Fibroblast of mammary gland (primary cell): ENCODE measurements at regions not wholly inside any gene's neighbourhood (a gene's known extent, or its start where the extent isn't known, plus 50 kb on each side); places are given as distances from the start of the nearest gene placed in this dataset.

Experiments used
- DNase-seq: peaks from one replicate; pipeline ENCODE4 v3.0.0-alpha.2; 2010; ENCODE audit warnings: low read depth
- H3K4me3 ChIP-seq: 2 replicates; pipeline ENCODE4 v1.5.1; 2011; ENCODE audit warnings: low read depth, mild to moderate bottlenecking, low read length, moderate library complexity; ENCODE audit not compliant: control insufficient read depth
- CTCF ChIP-seq: conservative IDR thresholded peaks from 2 replicates; pipeline ENCODE4 v1.5.1; 2011; ENCODE audit warnings: low read depth, low read length, inconsistent platforms; ENCODE audit not compliant: control insufficient read depth, insufficient read depth

GRCh38 chr20:7760247-7761031 lies 179.8 kb downstream of the HAO1 start:
- no peak for TF ChIP-seq CTCF
- H3K4me3 ChIP-seq = no peak overlapping the region
- DNase-seq = no peak

- no peak for TF ChIP-seq CTCF
- no peak overlapping the region for H3K4me3 ChIP-seq
- DNase-seq = no peak
Observed at GRCh38 chr20:7765221-7765620, 175.0 kb downstream of the HAO1 start.

DNA sequence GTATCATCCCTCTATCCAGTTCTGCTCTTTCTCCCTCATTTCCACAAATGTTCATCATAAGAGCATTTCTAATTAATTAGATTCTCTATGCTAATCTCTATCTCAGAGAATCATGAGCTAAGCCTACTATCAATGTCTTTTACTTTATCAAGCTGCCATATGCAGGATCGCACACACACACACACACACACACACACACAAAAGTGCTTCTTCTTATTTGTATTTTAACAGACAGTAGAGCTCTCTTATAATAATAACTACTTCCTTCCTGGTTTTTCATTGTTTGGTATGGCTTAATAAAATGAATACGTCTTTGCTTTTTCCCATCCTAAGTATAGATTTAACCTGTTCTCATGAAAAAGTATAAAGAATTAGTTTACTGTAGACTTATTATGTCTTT lies 170.2 kb downstream of the HAO1 start:
- DNase-seq = no peak
- no peak for TF ChIP-seq CTCF
- H3K4me3 ChIP-seq = no peak overlapping the region

GRCh38 chr20:7770578-7770977 lies 169.7 kb downstream of the HAO1 start:
- no peak for TF ChIP-seq CTCF
- no peak overlapping the region for H3K4me3 ChIP-seq
- DNase-seq = peak; percentile 15

DNA sequence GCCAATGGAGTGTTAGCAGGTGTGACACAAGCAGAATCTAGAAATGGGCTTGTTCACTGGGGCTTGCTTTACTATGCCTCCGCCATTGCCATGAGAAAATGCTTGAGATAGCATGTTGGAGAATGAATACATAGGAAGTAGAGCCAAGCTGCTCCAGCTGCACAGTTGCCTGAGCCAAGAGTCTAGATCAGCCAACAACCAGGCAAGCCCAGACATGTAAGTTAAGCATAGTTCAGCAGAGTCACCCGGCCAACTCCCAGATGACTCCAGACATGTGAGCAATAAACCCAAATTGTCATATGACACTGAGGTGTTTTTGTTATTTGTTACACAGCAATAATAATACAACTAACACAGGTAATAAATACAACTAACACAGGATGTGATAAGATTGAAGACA lies 167.9 kb downstream of the HAO1 start:
- H3K4me3 ChIP-seq = no peak overlapping the region
- TF ChIP-seq CTCF = no peak
- peak; percentile 88 for DNase-seq

- DNase-seq = no peak
- no peak for TF ChIP-seq CTCF
- H3K4me3 ChIP-seq = no peak overlapping the region
Observed at GRCh38 chr20:7773511-7773910, 166.7 kb downstream of the HAO1 start.
